HG02970 (cell line): ENCODE measurements at regions not wholly inside any gene's neighbourhood (a gene's known extent, or its start where the extent isn't known, plus 50 kb on each side); places are given as distances from the start of the nearest gene placed in this dataset.
"Not testable (repeated sequence)": the region's sequence is repeated elsewhere in the genome, so short reads cannot be mapped to it uniquely, and the experiment has no call there.

ENCODE experiments used
- ATAC-seq: cut with Tn5 transposase; IDR thresholded peaks from one replicate; pipeline ENCODE4 v1.9.1; 2021; ENCODE audit warnings: mild to moderate bottlenecking, moderate library complexity, moderate number of reproducible peaks; ENCODE audit not compliant: unreplicated experiment, low FRiP score

GRCh38 chr5:98319299-98320011 is 454.0 kb upstream of the RGMB start:
- no peak for ATAC-seq

- no peak for ATAC-seq
These were observed 453.1 kb upstream of the RGMB start for GRCh38 chr5:98320343-98320742.

DNA sequence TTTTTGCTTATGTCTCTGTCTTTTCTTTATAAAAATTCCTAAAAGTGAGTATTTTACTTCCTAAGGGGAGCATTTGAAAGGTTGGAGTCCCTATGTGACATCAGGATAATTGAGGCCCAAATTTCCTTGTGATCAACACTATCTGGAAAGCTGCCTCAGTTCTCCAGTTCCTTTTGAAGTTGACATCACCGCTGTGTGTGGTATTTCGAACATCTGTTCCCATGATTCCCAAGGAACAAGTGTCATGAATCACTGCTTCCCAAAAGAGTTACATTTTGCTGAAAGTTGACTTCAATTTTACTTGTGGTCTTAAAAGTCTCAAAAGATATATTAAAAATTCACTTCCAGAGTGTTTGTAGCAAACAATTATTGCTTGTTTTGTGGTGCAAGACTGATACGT is 452.1 kb upstream of the RGMB start:
- ATAC-seq = no peak

DNA sequence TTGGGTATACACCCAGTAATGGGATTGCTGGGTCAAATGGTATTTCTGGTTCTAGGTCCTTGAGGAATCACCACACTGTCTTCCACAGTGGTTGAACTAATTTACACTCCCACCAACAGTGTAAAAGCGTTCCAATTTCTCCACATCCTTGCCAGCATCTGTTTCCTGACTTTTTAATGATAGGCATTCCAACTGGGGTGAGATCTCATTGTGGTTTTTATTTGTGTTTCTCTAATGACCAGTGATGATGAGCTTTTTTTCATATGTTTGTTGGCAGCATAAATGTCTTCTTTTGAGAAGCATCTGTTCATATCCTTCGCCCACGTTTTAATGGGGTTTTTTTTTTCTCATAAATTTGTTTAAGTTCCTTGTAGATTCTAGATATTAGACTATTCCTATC is 448.3 kb upstream of the RGMB start:
- not testable (repeated sequence) for ATAC-seq

DNA sequence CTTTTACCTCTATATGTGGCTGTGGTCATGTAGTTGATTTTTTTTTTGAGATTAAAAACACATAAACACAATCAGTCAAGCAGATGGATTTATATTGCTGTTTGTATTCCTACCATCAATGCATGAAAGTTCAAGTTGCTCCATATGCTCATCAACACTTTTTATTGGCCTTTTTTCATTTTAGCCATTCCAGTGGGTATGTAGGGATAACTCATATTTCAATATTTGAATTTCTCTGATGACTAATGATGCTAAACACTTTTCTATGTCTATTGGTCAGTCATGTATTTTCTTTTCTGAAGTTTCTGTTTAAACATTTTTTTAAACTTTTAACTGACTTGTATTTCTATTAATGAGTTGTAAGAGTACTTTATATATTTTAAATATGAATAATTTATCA is 445.4 kb upstream of the RGMB start:
- ATAC-seq = no peak

DNA sequence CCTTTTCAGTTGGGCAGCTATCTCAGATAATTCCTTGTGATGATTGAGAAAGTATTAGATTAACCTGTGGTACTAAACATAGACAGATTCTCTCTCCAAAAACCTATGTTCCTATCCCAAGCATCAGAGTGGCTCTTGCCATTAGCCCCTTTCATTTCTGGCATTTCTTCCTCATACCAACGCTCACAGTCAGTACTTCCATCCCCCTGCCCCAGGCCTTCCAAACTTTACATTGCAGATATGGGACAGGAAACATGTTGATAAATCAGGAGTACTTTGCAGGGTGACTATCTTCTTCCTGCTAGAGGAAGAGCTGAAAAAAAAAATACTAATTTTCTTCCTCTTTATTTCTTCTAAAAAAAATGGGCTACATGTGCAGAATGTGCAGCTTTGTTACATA is 442.6 kb upstream of the RGMB start:
- ATAC-seq = no peak

GRCh38 chr5:98333921-98334320 is 439.5 kb upstream of the RGMB start:
- no peak for ATAC-seq

DNA sequence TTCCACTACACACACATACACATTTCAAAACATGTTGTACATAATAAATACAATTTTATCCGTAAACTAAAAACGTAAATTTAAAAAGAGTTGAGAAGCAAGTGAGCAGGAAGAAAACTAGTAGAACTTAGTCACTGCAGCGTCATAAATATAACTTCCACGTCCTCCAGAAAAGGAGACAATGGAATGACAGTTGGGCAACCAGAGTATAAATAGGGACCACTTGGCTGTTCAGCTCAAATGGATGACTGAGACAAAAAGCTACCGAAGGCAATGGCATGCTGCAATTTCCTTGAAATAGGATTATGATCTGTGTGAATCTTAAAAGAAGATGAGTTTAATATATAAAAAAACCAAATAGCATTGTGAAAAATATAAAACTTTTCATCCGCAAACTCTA is 438.5 kb upstream of the RGMB start:
- ATAC-seq = no peak

DNA sequence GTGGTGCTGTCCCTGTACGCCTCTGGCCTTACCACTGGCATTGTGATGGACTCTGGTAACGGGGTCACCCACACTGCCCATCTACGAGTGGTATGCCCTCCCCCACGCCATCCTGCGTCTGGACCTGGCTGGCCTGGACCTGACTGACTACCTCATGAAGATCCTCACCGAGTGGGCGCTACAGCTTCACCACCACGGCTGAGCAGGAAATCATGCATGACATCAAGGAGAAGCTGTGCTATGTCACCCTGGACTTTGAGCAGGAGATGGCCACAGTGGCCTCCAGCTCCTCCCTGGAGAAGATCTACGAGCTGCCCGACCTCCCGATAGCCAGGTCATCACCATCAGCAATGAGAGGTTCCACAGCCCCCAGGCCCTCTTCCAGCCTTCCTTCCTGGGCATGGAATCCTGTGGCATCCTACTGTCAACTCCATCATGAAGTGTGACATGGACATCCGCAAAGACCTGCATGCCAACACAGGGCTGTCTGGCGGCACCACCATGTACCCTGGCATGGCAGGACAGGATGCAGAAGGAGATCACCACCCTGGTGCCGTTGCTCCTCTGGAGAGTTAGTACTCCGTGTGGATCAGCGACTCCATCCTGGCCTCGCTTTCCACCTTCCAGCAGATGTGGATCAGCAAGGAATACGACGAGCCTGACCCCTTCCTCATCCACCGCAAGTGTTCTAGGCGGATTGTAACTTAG is 434.2 kb upstream of the RGMB start:
- ATAC-seq = no peak

GRCh38 chr5:98341038-98342032 is 432.1 kb upstream of the RGMB start:
- ATAC-seq = no peak

- not testable (repeated sequence) for ATAC-seq
These were observed 430.4 kb upstream of the RGMB start for GRCh38 chr5:98342958-98343660.

DNA sequence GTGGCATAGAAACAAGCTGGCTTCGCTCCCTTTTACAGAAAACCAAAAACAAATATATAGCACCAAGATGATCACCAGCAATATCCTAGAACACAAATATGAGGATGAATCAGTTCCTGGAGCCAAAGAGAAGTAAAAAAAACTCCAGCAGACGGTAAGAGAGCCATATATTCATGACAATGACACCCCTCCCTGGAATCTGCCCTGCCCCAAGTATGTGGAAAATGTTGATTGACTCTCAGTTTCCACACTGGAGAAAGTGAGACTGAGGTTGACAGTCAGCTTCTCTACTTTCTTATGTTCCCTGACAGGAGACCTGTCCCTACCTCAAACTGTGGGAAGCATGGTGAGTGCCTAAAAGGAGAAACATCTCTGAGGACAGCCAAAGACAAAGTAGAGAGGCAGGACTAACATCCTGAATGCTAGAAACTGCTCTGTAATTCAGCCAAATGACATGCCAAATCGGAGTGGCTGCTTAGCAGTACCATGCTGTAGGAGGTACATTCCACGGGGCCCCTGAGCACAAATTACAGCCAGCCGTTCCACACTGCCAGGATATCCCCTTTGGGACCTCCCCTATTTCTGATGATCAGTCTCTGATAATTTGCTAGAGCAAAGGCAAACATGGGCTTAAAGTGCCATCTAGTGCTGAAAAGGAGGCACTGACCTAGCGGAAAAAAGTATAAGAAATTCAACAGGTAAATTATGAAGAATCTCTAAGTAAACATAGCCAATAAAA is 424.0 kb upstream of the RGMB start:
- ATAC-seq = no peak

DNA sequence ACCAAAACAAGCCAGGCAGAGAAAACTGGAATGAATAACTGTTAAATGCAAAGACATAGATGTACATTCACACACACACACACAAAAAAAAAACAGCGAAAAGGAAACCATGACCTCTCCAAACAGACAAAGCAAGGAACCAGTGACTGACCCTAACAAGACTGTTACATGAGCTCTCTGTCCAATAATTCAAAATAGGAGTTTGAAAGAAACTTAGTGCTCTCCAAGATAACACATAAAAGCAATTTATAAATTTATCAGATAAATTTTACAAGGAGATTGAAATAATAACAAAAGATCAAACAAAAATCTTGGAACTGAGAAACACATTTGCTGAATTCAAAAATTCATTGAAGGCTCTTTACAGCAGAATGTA is 423.5 kb upstream of the RGMB start:
- no peak for ATAC-seq

- ATAC-seq = no peak
These were observed 418.5 kb upstream of the RGMB start for GRCh38 chr5:98354922-98355321.

- ATAC-seq = no peak
These were observed 412.9 kb upstream of the RGMB start for GRCh38 chr5:98360548-98360947.

DNA sequence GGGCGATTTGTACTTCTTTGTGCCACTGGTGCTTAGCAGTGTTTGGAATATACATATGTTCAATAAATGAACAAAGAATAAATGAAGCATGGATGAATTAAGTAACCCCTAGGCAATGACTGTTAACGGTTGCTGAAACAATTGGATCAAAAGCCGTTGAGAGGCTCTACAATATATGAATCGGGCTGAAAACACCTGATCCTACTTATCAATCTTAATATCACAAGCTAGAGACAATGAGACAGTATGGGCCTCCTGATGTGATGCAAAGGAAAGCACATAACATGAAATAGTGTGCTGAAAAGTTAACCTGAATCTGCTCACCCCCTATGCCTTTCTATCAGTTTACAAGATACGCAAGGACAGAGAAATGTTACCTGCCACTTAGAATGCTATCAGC is 410.3 kb upstream of the RGMB start:
- no peak for ATAC-seq

- no peak for ATAC-seq
These were observed 408.9 kb upstream of the RGMB start for GRCh38 chr5:98364549-98364948.

GRCh38 chr5:98365126-98365525 is 408.3 kb upstream of the RGMB start:
- no peak for ATAC-seq

- ATAC-seq = no peak
These were observed 405.3 kb upstream of the RGMB start for GRCh38 chr5:98368141-98368540.

DNA sequence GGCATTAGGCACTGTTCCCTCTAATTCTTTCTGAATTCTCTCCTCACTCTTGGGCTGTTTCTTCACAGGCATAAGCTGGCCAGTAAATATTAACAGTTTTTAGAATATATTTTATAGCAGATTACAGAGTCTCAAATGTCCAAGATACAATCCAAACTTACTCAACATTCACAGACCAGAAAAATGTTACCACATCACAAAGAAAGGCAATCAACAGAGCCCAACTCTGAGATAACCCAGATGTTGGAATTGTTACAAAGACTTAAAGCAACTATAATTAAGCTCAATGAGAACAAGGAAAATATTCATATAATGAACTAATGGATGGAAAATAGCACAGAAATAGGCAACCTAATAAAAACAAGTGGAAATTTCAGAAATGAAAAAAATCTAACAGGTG is 401.1 kb upstream of the RGMB start:
- no peak for ATAC-seq
